ENCODE measurements at regions not wholly inside any gene's neighbourhood (a gene's known extent, or its start where the extent isn't known, plus 50 kb on each side); places are given as distances from the start of the nearest gene placed in this dataset.

GRCh38 chr9:120291050-120291449 lies 288.9 kb downstream of the CDK5RAP2 start:
- ATAC-seq, result no peak

- no peak for ATAC-seq
Observed at GRCh38 chr9:120289990-120290975, 289.7 kb downstream of the CDK5RAP2 start.

GRCh38 chr9:120289098-120289497 lies 290.9 kb downstream of the CDK5RAP2 start:
- no peak for ATAC-seq

GRCh38 chr9:120286530-120286929 lies 293.4 kb downstream of the CDK5RAP2 start:
- no peak for ATAC-seq

GRCh38 chr9:120284821-120285220 lies 295.1 kb downstream of the CDK5RAP2 start:
- ATAC-seq, result no peak

- no peak for ATAC-seq
Observed at GRCh38 chr9:120281665-120282064, 298.3 kb downstream of the CDK5RAP2 start.

- ATAC-seq, result no peak
Observed at GRCh38 chr9:120267929-120268328, 312.0 kb downstream of the CDK5RAP2 start.

GRCh38 chr9:120265791-120266190 lies 314.2 kb downstream of the CDK5RAP2 start:
- no peak for ATAC-seq

- no peak for ATAC-seq
Observed at GRCh38 chr9:120264528-120264927, 315.4 kb downstream of the CDK5RAP2 start.

- ATAC-seq, result no peak
Observed at GRCh38 chr9:120263836-120264235, 316.1 kb downstream of the CDK5RAP2 start.

- no peak for ATAC-seq
Observed at GRCh38 chr9:120261419-120261818, 318.5 kb downstream of the CDK5RAP2 start.

GRCh38 chr9:120259100-120259499 lies 320.9 kb downstream of the CDK5RAP2 start:
- no peak for ATAC-seq

- no peak for ATAC-seq
Observed at GRCh38 chr9:120258096-120258495, 321.9 kb downstream of the CDK5RAP2 start.

- ATAC-seq, result no peak
Observed at GRCh38 chr9:120257483-120257882, 322.5 kb downstream of the CDK5RAP2 start.

- no peak for ATAC-seq
Observed at GRCh38 chr9:120256146-120256545, 323.8 kb downstream of the CDK5RAP2 start.

- ATAC-seq, result no peak
Observed at GRCh38 chr9:120252248-120252647, 327.7 kb downstream of the CDK5RAP2 start.

GRCh38 chr9:120242116-120242811 lies 337.7 kb downstream of the CDK5RAP2 start:
- no peak for ATAC-seq

- no peak for ATAC-seq
Observed at GRCh38 chr9:120236596-120236995, 343.4 kb downstream of the CDK5RAP2 start.

- ATAC-seq, result no peak
Observed at GRCh38 chr9:120235081-120235480, 344.9 kb downstream of the CDK5RAP2 start.

GRCh38 chr9:120230227-120230626 lies 349.7 kb downstream of the CDK5RAP2 start:
- no peak for ATAC-seq

GRCh38 chr9:120221844-120222243 lies 358.1 kb downstream of the CDK5RAP2 start:
- no peak for ATAC-seq

GRCh38 chr9:120214332-120214731 lies 365.6 kb downstream of the CDK5RAP2 start:
- ATAC-seq, result no peak

GRCh38 chr9:120212853-120213200 lies 367.1 kb downstream of the CDK5RAP2 start:
- ATAC-seq, result no peak
